GM12864 (cell line): ENCODE measurements at regions not wholly inside any gene's neighbourhood (a gene's known extent, or its start where the extent isn't known, plus 50 kb on each side); places are given as distances from the start of the nearest gene placed in this dataset.

Source experiments
- DNase-seq: peaks from one replicate; pipeline ENCODE4 v3.0.0-alpha.2; 2011; ENCODE audit warnings: low read depth
- H3K4me3 ChIP-seq: 2 replicates; pipeline ENCODE4 v1.5.1; 2011; ENCODE audit warnings: mild to moderate bottlenecking, low read depth, low read length, control low read depth
- TF ChIP-seq, protein P1 (sequence below): IDR thresholded peaks from 2 replicates; pipeline ENCODE4 v1.5.1; 2011; ENCODE audit warnings: low read depth, mild to moderate bottlenecking, moderate library complexity, low read length, control low read depth, inconsistent platforms; ENCODE audit errors: missing control alignments

- TF ChIP-seq, protein P1, sequence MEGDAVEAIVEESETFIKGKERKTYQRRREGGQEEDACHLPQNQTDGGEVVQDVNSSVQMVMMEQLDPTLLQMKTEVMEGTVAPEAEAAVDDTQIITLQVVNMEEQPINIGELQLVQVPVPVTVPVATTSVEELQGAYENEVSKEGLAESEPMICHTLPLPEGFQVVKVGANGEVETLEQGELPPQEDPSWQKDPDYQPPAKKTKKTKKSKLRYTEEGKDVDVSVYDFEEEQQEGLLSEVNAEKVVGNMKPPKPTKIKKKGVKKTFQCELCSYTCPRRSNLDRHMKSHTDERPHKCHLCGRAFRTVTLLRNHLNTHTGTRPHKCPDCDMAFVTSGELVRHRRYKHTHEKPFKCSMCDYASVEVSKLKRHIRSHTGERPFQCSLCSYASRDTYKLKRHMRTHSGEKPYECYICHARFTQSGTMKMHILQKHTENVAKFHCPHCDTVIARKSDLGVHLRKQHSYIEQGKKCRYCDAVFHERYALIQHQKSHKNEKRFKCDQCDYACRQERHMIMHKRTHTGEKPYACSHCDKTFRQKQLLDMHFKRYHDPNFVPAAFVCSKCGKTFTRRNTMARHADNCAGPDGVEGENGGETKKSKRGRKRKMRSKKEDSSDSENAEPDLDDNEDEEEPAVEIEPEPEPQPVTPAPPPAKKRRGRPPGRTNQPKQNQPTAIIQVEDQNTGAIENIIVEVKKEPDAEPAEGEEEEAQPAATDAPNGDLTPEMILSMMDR = no peak
Observed at GRCh38 chr6:99129835-99130234, 182.1 kb upstream of the FBXL4 start.

DNA sequence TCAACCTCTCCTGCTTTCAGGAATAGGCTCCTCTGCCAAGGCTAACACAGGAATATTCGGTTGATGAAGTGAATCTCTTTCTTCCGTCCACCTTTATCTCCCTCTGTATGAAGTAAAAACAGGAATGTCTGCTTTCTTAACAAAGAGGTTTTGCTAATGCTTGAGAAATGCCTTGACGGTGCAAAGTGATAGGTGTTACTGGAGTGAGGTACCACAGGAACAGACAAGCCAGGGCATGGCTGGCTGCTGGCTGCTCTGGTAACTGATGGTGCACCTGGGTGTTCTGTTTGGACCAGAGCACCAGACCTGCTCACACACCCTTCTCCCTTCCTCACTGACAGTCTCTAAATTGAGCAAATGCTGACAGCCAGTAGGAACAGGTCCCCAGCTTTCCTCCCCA is 174.0 kb upstream of the FBXL4 start:
- no peak for DNase-seq
- H3K4me3 ChIP-seq = no peak overlapping the region
- TF ChIP-seq, protein P1 = no peak

More at GRCh38 chr6:99129835-99130234, 182.1 kb upstream of the FBXL4 start:
- DNase-seq = no peak
- no peak overlapping the region for H3K4me3 ChIP-seq

- no peak for DNase-seq
- TF ChIP-seq, protein P1 = no peak
- H3K4me3 ChIP-seq = no peak overlapping the region
Observed at GRCh38 chr6:99120641-99121040, 172.9 kb upstream of the FBXL4 start.

GRCh38 chr6:99119109-99120031 is 171.6 kb upstream of the FBXL4 start:
- TF ChIP-seq, protein P1 = peak; percentile 66

GRCh38 chr6:99114769-99115406 is 167.1 kb upstream of the FBXL4 start:
- no peak overlapping the region for H3K4me3 ChIP-seq
- TF ChIP-seq, protein P1 = no peak
- no peak for DNase-seq

More at GRCh38 chr6:99119109-99120031, 171.6 kb upstream of the FBXL4 start:
- no peak overlapping the region for H3K4me3 ChIP-seq
- peak; percentile 4 for DNase-seq

DNA sequence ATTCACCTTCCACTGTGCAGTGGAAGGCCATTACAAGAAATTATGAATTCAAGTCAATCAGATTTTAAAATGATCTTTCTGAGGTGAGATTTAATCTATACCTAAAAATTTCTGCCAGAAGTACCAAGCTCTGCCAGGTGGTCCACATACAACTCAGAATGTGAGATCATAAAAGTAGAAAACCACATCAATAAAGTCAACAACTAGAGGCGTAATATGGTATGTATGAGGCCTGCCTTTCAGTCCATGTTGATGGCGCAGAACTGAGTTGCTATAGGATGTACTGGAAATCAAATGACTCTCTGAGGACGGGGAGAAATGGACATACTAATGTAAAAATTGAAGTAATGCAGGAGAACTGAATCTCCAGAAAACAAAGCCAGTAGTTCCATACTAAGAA is 163.8 kb upstream of the FBXL4 start:
- no peak for DNase-seq
- TF ChIP-seq, protein P1 = no peak
- H3K4me3 ChIP-seq = no peak overlapping the region

DNA sequence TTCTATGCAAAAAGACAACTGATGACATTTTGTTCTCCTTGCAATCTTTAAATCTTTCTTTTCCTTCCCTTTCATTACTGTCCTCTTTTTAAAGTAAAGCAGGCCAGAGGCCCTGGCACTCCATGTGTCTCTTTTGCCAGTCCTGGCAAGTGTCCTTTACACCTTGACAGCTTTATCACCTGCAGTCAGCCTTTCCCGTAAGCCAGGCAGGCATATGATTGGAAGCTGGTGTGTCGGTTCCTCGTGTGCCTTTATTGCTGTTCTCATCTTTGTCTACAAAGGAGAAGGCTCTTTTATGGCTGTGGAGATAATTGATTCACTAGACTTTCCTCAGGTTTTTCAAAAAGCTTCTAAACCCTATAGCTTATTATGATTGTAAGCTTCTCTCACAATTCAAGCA is 162.3 kb upstream of the FBXL4 start:
- TF ChIP-seq, protein P1 = no peak
- H3K4me3 ChIP-seq = no peak overlapping the region
- DNase-seq = no peak
